ENCODE measurements at regions not wholly inside any gene's neighbourhood (a gene's known extent, or its start where the extent isn't known, plus 50 kb on each side); places are given as distances from the start of the nearest gene placed in this dataset.
"Not testable (repeated sequence)": the region's sequence is repeated elsewhere in the genome, so short reads cannot be mapped to it uniquely, and the experiment has no call there.

GRCh38 chr6:144410574-144410973 lies 125.4 kb downstream of the UTRN start:
- DNase-seq; H3K36me3 ChIP-seq (ENCODE audit: insufficient read depth, low read length); H3K9me3 ChIP-seq (ENCODE audit: low read length); H3K9me3 Mint-ChIP-seq; H3K27ac ChIP-seq (ENCODE audit: low read depth, low read length); H3K27me3 ChIP-seq (ENCODE audit: insufficient read depth, low read length, poor library complexity, severe bottlenecking); CTCF ChIA-PET; H3K4me3 ChIP-seq (ENCODE audit: low read length); H3K27me3 Mint-ChIP-seq: not testable (repeated sequence)
- Mint-ChIP-seq H3K27ac (peak overlapping the region in 5 of 8 donors; percentile 2 to 72 (median 31)), H3K4me3 (peak overlapping the region in 1 of 7 donors; percentile 35), H3K36me3 (peaks cover 0 to 20% (median 7%) of the 10 kb centered on the region in 3 donors), H3K4me1 (peaks cover 68 to 97% (median 89%) of the 10 kb centered on the region in 3 donors)
- peaks cover 31% of the 10 kb centered on the region for H3K4me1 ChIP-seq (ENCODE audit: insufficient read depth, low read length)
- POLR2A ChIA-PET = interaction anchor here (0.6 kb wide), 1 partner anchor 434 kb away, joined by 5 read pairs; no protein-coding TSS in a partner anchor

- H3K36me3 ChIP-seq (ENCODE audit: insufficient read depth, low read length) = no peaks in the 10 kb centered on the region
- Mint-ChIP-seq H3K27ac (peak overlapping the region; percentile 8 to 91 (median 78)), H3K4me1 (peaks cover 75 to 98% (median 89%) of the 10 kb centered on the region in 3 donors), H3K9me3 (no peaks in the 10 kb centered on the region), H3K36me3 (peaks cover 0 to 17% (median 7%) of the 10 kb centered on the region in 3 donors), H3K4me3 (peak overlapping the region; percentile 5 to 83 (median 72)), H3K27me3 (no peaks in the 10 kb centered on the region)
- DNase-seq = peak in 1 of 5 donors; percentile 4
- H3K27me3 ChIP-seq (ENCODE audit: insufficient read depth, low read length, poor library complexity, severe bottlenecking) = no peaks in the 10 kb centered on the region
- no peaks in the 10 kb centered on the region for H3K9me3 ChIP-seq (ENCODE audit: low read length)
- no peak overlapping the region for H3K4me3 ChIP-seq (ENCODE audit: low read length)
- ChIA-PET CTCF (no interaction called here), POLR2A (no interaction called here)
- H3K4me1 ChIP-seq (ENCODE audit: insufficient read depth, low read length) = peaks cover 31% of the 10 kb centered on the region
- H3K27ac ChIP-seq (ENCODE audit: low read depth, low read length) = no peak overlapping the region
Observed at GRCh38 chr6:144411531-144412165, 126.5 kb downstream of the UTRN start.

- Mint-ChIP-seq H3K27me3 (no peaks in the 10 kb centered on the region), H3K4me3 (peak overlapping the region in 2 of 7 donors; percentile 37 to 61), H3K9me3 (no peaks in the 10 kb centered on the region), H3K4me1 (peaks cover 71 to 93% (median 88%) of the 10 kb centered on the region in 3 donors), H3K36me3 (peaks cover 0 to 15% (median 5%) of the 10 kb centered on the region in 3 donors), H3K27ac (peak overlapping the region in 6 of 8 donors; percentile 12 to 85 (median 70))
- ChIA-PET CTCF (no interaction called here), POLR2A (no interaction called here)
- Histone ChIP-seq H3K27me3 (ENCODE audit: insufficient read depth, low read length, poor library complexity, severe bottlenecking) (no peaks in the 10 kb centered on the region), H3K4me1 (ENCODE audit: insufficient read depth, low read length) (peaks cover 19% of the 10 kb centered on the region), H3K27ac (ENCODE audit: low read depth, low read length) (no peak overlapping the region), H3K36me3 (ENCODE audit: insufficient read depth, low read length) (no peaks in the 10 kb centered on the region), H3K4me3 (ENCODE audit: low read length) (no peak overlapping the region), H3K9me3 (ENCODE audit: low read length) (no peaks in the 10 kb centered on the region)
- DNase-seq = peak in 1 of 5 donors; percentile 2
Observed at GRCh38 chr6:144413418-144413817, 128.3 kb downstream of the UTRN start.

GRCh38 chr6:144415014-144415413 lies 129.9 kb downstream of the UTRN start:
- DNase-seq = no peak
- POLR2A ChIA-PET = no interaction called here
- H3K27ac Mint-ChIP-seq = peak overlapping the region in 2 of 8 donors; percentile 1 to 43
- Histone ChIP-seq H3K4me1 (ENCODE audit: insufficient read depth, low read length) (peaks cover 27% of the 10 kb centered on the region), H3K4me3 (ENCODE audit: low read length) (no peak overlapping the region), H3K9me3 (ENCODE audit: low read length) (no peaks in the 10 kb centered on the region), H3K27me3 (ENCODE audit: insufficient read depth, low read length, poor library complexity, severe bottlenecking) (no peaks in the 10 kb centered on the region), H3K27ac (ENCODE audit: low read depth, low read length) (no peak overlapping the region), H3K36me3 (ENCODE audit: insufficient read depth, low read length) (no peaks in the 10 kb centered on the region)
- H3K4me1 Mint-ChIP-seq = peaks cover 68 to 93% (median 88%) of the 10 kb centered on the region in 3 donors
- H3K27me3 Mint-ChIP-seq = no peaks in the 10 kb centered on the region
- H3K4me3 Mint-ChIP-seq = no peak overlapping the region
- peaks cover 0 to 12% (median 5%) of the 10 kb centered on the region in 3 donors for H3K36me3 Mint-ChIP-seq
- CTCF ChIA-PET = no interaction called here
- no peaks in the 10 kb centered on the region for H3K9me3 Mint-ChIP-seq

GRCh38 chr6:144415835-144416237 lies 130.7 kb downstream of the UTRN start:
- Histone ChIP-seq H3K27ac (ENCODE audit: low read depth, low read length) (no peak overlapping the region), H3K4me1 (ENCODE audit: insufficient read depth, low read length) (peaks cover 27% of the 10 kb centered on the region), H3K9me3 (ENCODE audit: low read length) (no peaks in the 10 kb centered on the region), H3K36me3 (ENCODE audit: insufficient read depth, low read length) (no peaks in the 10 kb centered on the region), H3K4me3 (ENCODE audit: low read length) (no peak overlapping the region), H3K27me3 (ENCODE audit: insufficient read depth, low read length, poor library complexity, severe bottlenecking) (no peaks in the 10 kb centered on the region)
- CTCF ChIA-PET = no interaction called here
- H3K27me3 Mint-ChIP-seq = no peaks in the 10 kb centered on the region
- H3K4me1 Mint-ChIP-seq = peaks cover 73 to 93% (median 88%) of the 10 kb centered on the region in 3 donors
- peak overlapping the region in 1 of 7 donors; percentile 3 for H3K4me3 Mint-ChIP-seq
- H3K36me3 Mint-ChIP-seq = peaks cover 0 to 14% (median 5%) of the 10 kb centered on the region in 3 donors
- no peaks in the 10 kb centered on the region for H3K9me3 Mint-ChIP-seq
- H3K27ac Mint-ChIP-seq = peak overlapping the region; percentile 0 to 62 (median 8)
- POLR2A ChIA-PET = no interaction called here
- no peak for DNase-seq

GRCh38 chr6:144416244-144416643 lies 131.1 kb downstream of the UTRN start:
- no peak overlapping the region for H3K27ac ChIP-seq (ENCODE audit: low read depth, low read length)
- no peaks in the 10 kb centered on the region for H3K27me3 ChIP-seq (ENCODE audit: insufficient read depth, low read length, poor library complexity, severe bottlenecking)
- Mint-ChIP-seq H3K4me3 (peak overlapping the region in 2 of 7 donors; percentile 13 to 20), H3K27me3 (no peaks in the 10 kb centered on the region), H3K27ac (peak overlapping the region in 5 of 8 donors; percentile 1 to 67 (median 8)), H3K36me3 (peaks cover 0 to 11% (median under 1%) of the 10 kb centered on the region in 3 donors), H3K9me3 (no peaks in the 10 kb centered on the region), H3K4me1 (peaks cover 69 to 91% (median 85%) of the 10 kb centered on the region in 3 donors)
- H3K36me3 ChIP-seq (ENCODE audit: insufficient read depth, low read length) = no peaks in the 10 kb centered on the region
- POLR2A ChIA-PET = interaction anchor here (0.6 kb wide), 1 partner anchor 17 kb away, joined by 3 read pairs; no protein-coding TSS in a partner anchor
- CTCF ChIA-PET = no interaction called here
- no peak overlapping the region for H3K4me3 ChIP-seq (ENCODE audit: low read length)
- no peak for DNase-seq
- peaks cover 23% of the 10 kb centered on the region for H3K4me1 ChIP-seq (ENCODE audit: insufficient read depth, low read length)
- H3K9me3 ChIP-seq (ENCODE audit: low read length) = no peaks in the 10 kb centered on the region

- no peaks in the 10 kb centered on the region for H3K27me3 Mint-ChIP-seq
- H3K4me3 Mint-ChIP-seq = peak overlapping the region in 1 of 7 donors; percentile 20
- POLR2A ChIA-PET = interaction anchor here (0.6 kb wide), 1 partner anchor 18 kb away, joined by 3 read pairs; no protein-coding TSS in a partner anchor
- peak overlapping the region in 2 of 8 donors; percentile 54 to 59 for H3K27ac Mint-ChIP-seq
- CTCF ChIA-PET = no interaction called here
- peaks cover 64 to 87% (median 80%) of the 10 kb centered on the region in 3 donors for H3K4me1 Mint-ChIP-seq
- H3K9me3 Mint-ChIP-seq = no peaks in the 10 kb centered on the region
- H3K36me3 Mint-ChIP-seq = peaks cover 0 to 12% (median 2%) of the 10 kb centered on the region in 3 donors
- no peaks in the 10 kb centered on the region for H3K9me3 ChIP-seq (ENCODE audit: low read length)
- DNase-seq = no peak
- peaks cover under 1% of the 10 kb centered on the region for H3K36me3 ChIP-seq (ENCODE audit: insufficient read depth, low read length)
- H3K27ac ChIP-seq (ENCODE audit: low read depth, low read length) = no peak overlapping the region
- peaks cover 18% of the 10 kb centered on the region for H3K4me1 ChIP-seq (ENCODE audit: insufficient read depth, low read length)
- no peak overlapping the region for H3K4me3 ChIP-seq (ENCODE audit: low read length)
- H3K27me3 ChIP-seq (ENCODE audit: insufficient read depth, low read length, poor library complexity, severe bottlenecking) = no peaks in the 10 kb centered on the region
Observed at GRCh38 chr6:144416773-144417172, 131.6 kb downstream of the UTRN start.

DNA sequence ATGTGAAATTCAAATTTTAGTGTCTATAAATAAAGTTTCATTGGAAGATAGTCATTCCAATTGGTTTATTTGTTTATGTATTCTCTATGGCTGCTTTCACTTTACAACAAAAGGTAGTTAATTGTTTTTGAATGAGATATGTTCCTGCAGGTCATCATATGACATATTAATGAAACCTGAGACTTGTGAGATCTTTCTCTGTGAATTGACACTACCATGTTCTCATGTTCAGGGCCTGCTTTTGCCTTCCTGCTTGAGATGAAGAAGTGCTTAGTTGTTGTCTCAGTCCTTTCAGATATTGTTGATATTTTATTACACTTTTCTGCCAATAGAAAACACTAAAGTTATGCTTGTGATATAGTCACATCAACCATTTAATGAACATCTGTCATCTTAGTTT lies 132.5 kb downstream of the UTRN start:
- Mint-ChIP-seq H3K27ac (peak overlapping the region in 7 of 8 donors; percentile 15 to 75 (median 52)), H3K36me3 (peaks cover 0 to 19% (median 5%) of the 10 kb centered on the region in 3 donors), H3K9me3 (no peaks in the 10 kb centered on the region), H3K4me3 (peak overlapping the region in 1 of 7 donors; percentile 11), H3K27me3 (no peaks in the 10 kb centered on the region), H3K4me1 (peaks cover 56 to 85% (median 75%) of the 10 kb centered on the region in 3 donors)
- peaks cover 3% of the 10 kb centered on the region for H3K36me3 ChIP-seq (ENCODE audit: insufficient read depth, low read length)
- ChIA-PET POLR2A (no interaction called here), CTCF (no interaction called here)
- no peak for DNase-seq
- no peaks in the 10 kb centered on the region for H3K27me3 ChIP-seq (ENCODE audit: insufficient read depth, low read length, poor library complexity, severe bottlenecking)
- no peak overlapping the region for H3K4me3 ChIP-seq (ENCODE audit: low read length)
- no peak overlapping the region for H3K27ac ChIP-seq (ENCODE audit: low read depth, low read length)
- H3K4me1 ChIP-seq (ENCODE audit: insufficient read depth, low read length) = peaks cover 17% of the 10 kb centered on the region
- no peaks in the 10 kb centered on the region for H3K9me3 ChIP-seq (ENCODE audit: low read length)

All from CD8-positive, alpha-beta memory T cell (primary cell).